ENCODE measurements at regions not wholly inside any gene's neighbourhood (a gene's known extent, or its start where the extent isn't known, plus 50 kb on each side); places are given as distances from the start of the nearest gene placed in this dataset.
"Not testable (repeated sequence)": the region's sequence is repeated elsewhere in the genome, so short reads cannot be mapped to it uniquely, and the experiment has no call there.

- H3K4me3 ChIP-seq = no peak overlapping the region
- H3K27ac ChIP-seq = no peak overlapping the region
Measured at GRCh38 chr2:2797797-2798196, 466.7 kb upstream of the MYT1L start.

- H3K4me3 ChIP-seq = no peak overlapping the region
- no peak overlapping the region for H3K27ac ChIP-seq
Measured at GRCh38 chr2:2796207-2796606, 465.1 kb upstream of the MYT1L start.

GRCh38 chr2:2795438-2796091, 464.5 kb upstream of the MYT1L start:
- Histone ChIP-seq H3K4me3 (no peak overlapping the region), H3K27ac (no peak overlapping the region)

- H3K4me3 ChIP-seq = no peak overlapping the region
- no peak overlapping the region for H3K27ac ChIP-seq
Measured at GRCh38 chr2:2793925-2794560, 463.0 kb upstream of the MYT1L start.

- no peak overlapping the region for H3K27ac ChIP-seq
- no peak overlapping the region for H3K4me3 ChIP-seq
Measured at GRCh38 chr2:2793514-2793913, 462.4 kb upstream of the MYT1L start.

- H3K27ac ChIP-seq = no peak overlapping the region
- no peak overlapping the region for H3K4me3 ChIP-seq
Measured at GRCh38 chr2:2791606-2792005, 460.5 kb upstream of the MYT1L start.

- no peak overlapping the region for H3K27ac ChIP-seq
- no peak overlapping the region for H3K4me3 ChIP-seq
Measured at GRCh38 chr2:2791031-2791430, 460.0 kb upstream of the MYT1L start.

- Histone ChIP-seq H3K4me3 (no peak overlapping the region), H3K27ac (no peak overlapping the region)
Measured at GRCh38 chr2:2788076-2788475, 457.0 kb upstream of the MYT1L start.

- Histone ChIP-seq H3K27ac (no peak overlapping the region), H3K4me3 (no peak overlapping the region)
Measured at GRCh38 chr2:2787301-2787907, 456.3 kb upstream of the MYT1L start.

- H3K27ac ChIP-seq = no peak overlapping the region
Measured at GRCh38 chr2:2782007-2782406, 450.9 kb upstream of the MYT1L start.

GRCh38 chr2:2779727-2780126, 448.7 kb upstream of the MYT1L start:
- Histone ChIP-seq H3K27ac (no peak overlapping the region), H3K4me3 (no peak overlapping the region)

More at GRCh38 chr2:2782007-2782406, 450.9 kb upstream of the MYT1L start:
- no peak overlapping the region for H3K4me3 ChIP-seq

GRCh38 chr2:2777876-2778275, 446.8 kb upstream of the MYT1L start:
- H3K27ac ChIP-seq = no peak overlapping the region
- H3K4me3 ChIP-seq = no peak overlapping the region

GRCh38 chr2:2777213-2777612, 446.1 kb upstream of the MYT1L start:
- Histone ChIP-seq H3K4me3 (no peak overlapping the region), H3K27ac (no peak overlapping the region)

- Histone ChIP-seq H3K4me3 (no peak overlapping the region), H3K27ac (no peak overlapping the region)
Measured at GRCh38 chr2:2775018-2775417, 443.9 kb upstream of the MYT1L start.

- Histone ChIP-seq H3K27ac (no peak overlapping the region), H3K4me3 (no peak overlapping the region)
Measured at GRCh38 chr2:2773692-2774091, 442.6 kb upstream of the MYT1L start.

GRCh38 chr2:2773080-2773479, 442.0 kb upstream of the MYT1L start:
- H3K27ac ChIP-seq, H3K4me3 ChIP-seq: not testable (repeated sequence)

- Histone ChIP-seq H3K27ac (no peak overlapping the region), H3K4me3 (no peak overlapping the region)
Measured at GRCh38 chr2:2771721-2772411, 440.8 kb upstream of the MYT1L start.

GRCh38 chr2:2769481-2770431, 438.7 kb upstream of the MYT1L start:
- no peak overlapping the region for H3K4me3 ChIP-seq
- H3K27ac ChIP-seq = peak overlapping the region in 2 of 21 experiments; percentile 15 to 17

GRCh38 chr2:2768476-2768875, 437.4 kb upstream of the MYT1L start:
- Histone ChIP-seq H3K4me3 (no peak overlapping the region), H3K27ac (no peak overlapping the region)

- Histone ChIP-seq H3K4me3 (no peak overlapping the region), H3K27ac (no peak overlapping the region)
Measured at GRCh38 chr2:2767837-2768236, 436.8 kb upstream of the MYT1L start.

All from skin epidermis (tissue), 12 donors.